ENCODE measurements at regions not wholly inside any gene's neighbourhood (a gene's known extent, or its start where the extent isn't known, plus 50 kb on each side); places are given as distances from the start of the nearest gene placed in this dataset.

DNA sequence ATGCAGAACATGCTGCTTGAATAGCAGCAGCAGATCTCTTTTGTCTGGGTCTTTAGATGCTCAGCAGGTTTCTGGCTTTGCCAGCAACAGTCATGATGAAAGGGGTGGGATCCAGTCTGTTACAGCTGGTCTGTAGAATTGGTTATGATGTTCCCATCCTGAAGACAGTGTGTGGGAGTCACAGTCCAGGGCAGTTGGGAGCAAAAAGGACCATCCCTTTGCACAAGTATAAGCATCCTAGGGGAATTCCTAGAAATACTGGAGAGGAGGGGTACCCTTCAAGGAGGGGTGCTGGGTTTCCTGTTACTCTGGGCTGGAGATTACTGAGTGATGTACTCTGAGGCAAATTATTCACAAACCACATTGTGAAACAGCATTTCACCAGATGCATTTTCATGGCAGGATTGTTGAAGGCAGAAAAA lies 119.9 kb upstream of the RND3 start:
- Mint-ChIP-seq H3K27me3 (peaks cover 2% of the 10 kb centered on the region), H3K4me3 (no peak overlapping the region), H3K4me1 (no peaks in the 10 kb centered on the region), H3K27ac (no peak overlapping the region), H3K36me3 (ENCODE audit: low read depth) (no peaks in the 10 kb centered on the region)
- no peak for ATAC-seq
- no peak for DNase-seq
- no peaks in the 10 kb centered on the region for H3K9me3 ChIP-seq (ENCODE audit: control insufficient read depth, low read length, poor library complexity, severe bottlenecking)

DNA sequence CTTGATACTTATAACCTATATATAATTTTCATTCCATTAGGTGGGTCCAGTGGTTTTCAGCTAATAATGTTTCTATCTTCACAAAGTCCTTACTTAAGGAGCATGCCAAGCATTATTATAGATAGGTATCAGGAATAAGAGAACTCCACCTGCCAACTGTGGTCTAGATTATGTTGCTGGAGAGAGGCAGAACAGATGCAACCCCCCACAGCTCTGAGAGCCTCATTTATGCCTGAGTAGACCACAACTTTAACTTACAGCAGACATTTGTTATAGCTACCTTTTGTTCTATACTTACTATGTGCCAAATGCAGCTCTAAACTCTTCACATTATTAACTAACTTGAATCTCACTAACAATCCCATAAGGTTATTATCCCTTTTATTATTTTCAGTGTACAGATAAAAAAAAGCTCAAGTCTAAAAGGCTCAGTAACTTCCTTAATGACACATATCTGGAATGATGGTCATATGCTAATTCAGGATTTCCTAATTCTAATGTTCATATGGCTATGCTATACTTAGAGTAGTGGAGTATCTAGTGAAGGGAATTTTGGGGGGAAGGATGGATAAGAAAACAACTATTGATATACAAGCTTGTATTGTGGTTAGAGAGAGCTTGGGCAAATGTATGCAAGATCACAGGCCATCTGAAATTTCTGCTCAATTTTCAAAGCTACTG lies 119.1 kb upstream of the RND3 start:
- no peak for DNase-seq
- Mint-ChIP-seq H3K27me3 (no peaks in the 10 kb centered on the region), H3K4me3 (no peak overlapping the region), H3K36me3 (ENCODE audit: low read depth) (no peaks in the 10 kb centered on the region), H3K27ac (no peak overlapping the region), H3K4me1 (no peaks in the 10 kb centered on the region)
- ATAC-seq = no peak
- no peaks in the 10 kb centered on the region for H3K9me3 ChIP-seq (ENCODE audit: control insufficient read depth, low read length, poor library complexity, severe bottlenecking)

DNA sequence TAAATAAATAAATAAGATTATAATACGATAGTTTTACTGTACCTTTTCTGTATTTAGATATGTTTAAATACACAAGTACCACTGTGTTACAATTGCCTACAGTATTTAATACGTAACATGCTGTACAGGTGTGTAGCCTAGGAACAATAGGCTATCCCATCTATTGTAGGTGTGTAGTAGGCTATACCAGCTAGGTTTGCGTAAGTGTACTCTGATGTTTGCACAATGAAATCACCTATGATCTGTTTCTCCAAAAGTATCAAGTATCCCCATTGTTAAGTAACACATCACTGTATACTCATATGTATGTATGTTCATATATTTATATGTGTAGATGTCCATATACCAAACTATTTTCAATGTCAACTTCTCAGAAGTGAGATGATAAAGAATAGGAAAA lies 118.2 kb upstream of the RND3 start:
- Mint-ChIP-seq H3K27me3 (no peaks in the 10 kb centered on the region), H3K4me3 (no peak overlapping the region), H3K27ac (no peak overlapping the region), H3K4me1 (no peaks in the 10 kb centered on the region), H3K36me3 (ENCODE audit: low read depth) (no peaks in the 10 kb centered on the region)
- no peaks in the 10 kb centered on the region for H3K9me3 ChIP-seq (ENCODE audit: control insufficient read depth, low read length, poor library complexity, severe bottlenecking)
- ATAC-seq (no peak), DNase-seq (no peak)

DNA sequence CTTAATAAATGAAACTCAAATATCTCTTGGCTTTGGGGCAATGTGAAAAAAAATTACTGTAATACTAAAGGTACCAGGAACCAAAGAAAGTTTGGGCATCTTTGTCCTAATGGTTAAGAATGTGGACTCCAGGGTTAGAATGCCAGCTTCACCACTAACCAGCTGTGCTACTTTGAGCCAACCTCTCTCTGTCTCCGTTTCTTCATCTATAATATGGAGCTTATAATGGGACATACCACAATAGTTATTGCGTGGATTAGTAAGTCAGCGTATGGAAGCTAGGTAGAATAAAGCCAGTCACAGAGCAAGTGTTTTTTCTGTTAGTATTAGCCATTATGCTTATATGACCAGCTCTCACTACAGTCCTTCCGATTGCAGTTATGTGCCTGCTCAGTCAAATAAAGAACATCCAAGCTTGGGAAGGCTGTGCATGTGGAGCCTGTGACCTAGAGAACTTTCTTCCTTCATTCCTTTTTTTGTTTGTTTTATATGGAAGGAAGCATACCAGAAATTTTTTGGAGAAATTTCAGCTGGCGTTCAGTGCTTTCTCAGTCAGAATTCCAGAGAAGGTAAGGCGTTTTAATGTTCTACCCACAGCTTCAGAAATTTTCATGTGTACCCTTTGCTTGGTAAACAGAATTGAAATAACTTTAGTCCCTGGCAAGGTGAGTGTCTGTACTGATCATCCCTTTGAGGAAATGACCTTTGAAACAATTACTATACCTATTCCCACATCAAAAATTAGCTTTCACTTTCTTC lies 114.0 kb upstream of the RND3 start:
- ATAC-seq = no peak
- H3K4me3 Mint-ChIP-seq = no peak overlapping the region
- peaks cover 4% of the 10 kb centered on the region for H3K27me3 Mint-ChIP-seq
- no peak overlapping the region for H3K27ac Mint-ChIP-seq
- no peak for DNase-seq
- H3K36me3 Mint-ChIP-seq (ENCODE audit: low read depth) = peaks cover 2% of the 10 kb centered on the region
- H3K9me3 ChIP-seq (ENCODE audit: control insufficient read depth, low read length, poor library complexity, severe bottlenecking) = no peaks in the 10 kb centered on the region
- no peaks in the 10 kb centered on the region for H3K4me1 Mint-ChIP-seq

DNA sequence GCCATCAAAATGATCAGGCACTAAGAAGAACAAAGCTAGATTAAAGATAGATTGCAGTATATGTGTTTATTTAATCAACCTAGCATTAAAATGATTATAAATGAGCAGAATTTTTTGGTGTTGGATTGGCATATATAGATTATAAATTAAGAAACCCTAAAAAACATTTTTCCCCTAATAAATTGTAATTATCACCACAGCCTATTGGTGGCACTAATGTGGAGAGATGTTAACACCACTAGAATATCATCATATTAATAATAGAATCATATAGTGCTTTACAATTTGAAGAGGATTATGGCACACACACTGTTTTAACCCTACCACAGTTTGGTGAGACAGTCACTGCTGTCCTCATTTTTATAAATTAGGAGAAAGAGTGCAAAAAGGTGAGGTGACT lies 112.4 kb upstream of the RND3 start:
- H3K4me3 Mint-ChIP-seq = no peak overlapping the region
- no peak for ATAC-seq
- peaks cover 2% of the 10 kb centered on the region for H3K36me3 Mint-ChIP-seq (ENCODE audit: low read depth)
- H3K9me3 ChIP-seq (ENCODE audit: control insufficient read depth, low read length, poor library complexity, severe bottlenecking) = no peaks in the 10 kb centered on the region
- peaks cover 4% of the 10 kb centered on the region for H3K27me3 Mint-ChIP-seq
- H3K4me1 Mint-ChIP-seq = no peaks in the 10 kb centered on the region
- H3K27ac Mint-ChIP-seq = no peak overlapping the region
- no peak for DNase-seq

DNA sequence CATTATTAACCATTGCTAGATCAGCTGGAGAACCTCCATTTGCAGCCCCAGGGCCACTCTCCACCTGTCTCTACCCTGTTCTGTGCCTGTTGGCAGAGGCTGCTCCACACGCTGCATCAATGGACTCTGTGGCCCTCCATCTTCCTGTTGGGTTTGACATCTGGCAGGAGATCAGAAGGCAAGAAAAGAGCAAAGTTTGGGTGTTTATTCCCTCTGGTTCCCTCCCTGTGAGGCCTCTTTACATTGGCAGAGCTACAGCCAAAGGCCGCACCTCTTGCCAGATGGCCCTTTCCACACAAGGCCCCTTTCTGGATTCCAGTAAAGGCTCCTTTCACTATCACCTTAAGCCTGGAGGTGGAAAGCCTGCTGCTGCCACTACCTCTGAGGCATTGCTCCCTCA lies 110.9 kb upstream of the RND3 start:
- Mint-ChIP-seq H3K4me3 (no peak overlapping the region), H3K36me3 (ENCODE audit: low read depth) (peaks cover 2% of the 10 kb centered on the region), H3K27ac (no peak overlapping the region), H3K27me3 (peaks cover 4% of the 10 kb centered on the region), H3K4me1 (no peaks in the 10 kb centered on the region)
- DNase-seq (no peak), ATAC-seq (no peak)
- no peaks in the 10 kb centered on the region for H3K9me3 ChIP-seq (ENCODE audit: control insufficient read depth, low read length, poor library complexity, severe bottlenecking)

DNA sequence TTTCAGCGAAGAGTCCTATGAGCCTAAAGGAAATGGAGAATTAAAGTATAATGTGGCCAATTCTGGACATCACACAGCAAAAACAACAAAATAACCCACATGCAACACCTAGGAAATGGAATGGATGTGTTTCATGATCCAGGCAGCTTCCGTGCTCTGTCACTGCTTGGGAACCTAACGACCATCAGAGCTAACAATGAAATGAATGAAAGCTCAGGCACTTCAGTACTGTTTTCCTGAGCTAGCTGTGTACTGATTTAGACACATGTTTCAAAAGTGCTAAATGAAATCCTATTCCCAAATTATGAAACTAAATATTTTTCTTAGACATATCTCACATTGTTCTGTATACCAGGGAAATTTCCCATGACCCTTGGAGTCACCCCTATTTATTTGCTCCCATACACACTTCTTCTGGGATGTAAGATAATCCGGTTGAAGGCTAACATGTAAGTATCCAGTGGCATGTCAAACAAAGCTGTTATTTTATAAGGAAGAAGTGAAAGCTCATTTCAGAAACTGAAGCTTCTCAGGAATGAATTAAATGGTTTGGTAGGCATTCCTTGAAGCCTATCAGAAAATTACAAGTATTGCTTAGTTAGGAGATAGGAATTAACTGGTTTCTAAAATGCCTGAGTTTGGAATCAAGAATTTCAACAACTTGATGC lies 108.5 kb upstream of the RND3 start:
- Mint-ChIP-seq H3K4me1 (no peaks in the 10 kb centered on the region), H3K27ac (no peak overlapping the region), H3K4me3 (no peak overlapping the region), H3K36me3 (ENCODE audit: low read depth) (peaks cover 2% of the 10 kb centered on the region), H3K27me3 (peaks cover 4% of the 10 kb centered on the region)
- no peak for ATAC-seq
- no peak for DNase-seq
- H3K9me3 ChIP-seq (ENCODE audit: control insufficient read depth, low read length, poor library complexity, severe bottlenecking) = no peaks in the 10 kb centered on the region

DNA sequence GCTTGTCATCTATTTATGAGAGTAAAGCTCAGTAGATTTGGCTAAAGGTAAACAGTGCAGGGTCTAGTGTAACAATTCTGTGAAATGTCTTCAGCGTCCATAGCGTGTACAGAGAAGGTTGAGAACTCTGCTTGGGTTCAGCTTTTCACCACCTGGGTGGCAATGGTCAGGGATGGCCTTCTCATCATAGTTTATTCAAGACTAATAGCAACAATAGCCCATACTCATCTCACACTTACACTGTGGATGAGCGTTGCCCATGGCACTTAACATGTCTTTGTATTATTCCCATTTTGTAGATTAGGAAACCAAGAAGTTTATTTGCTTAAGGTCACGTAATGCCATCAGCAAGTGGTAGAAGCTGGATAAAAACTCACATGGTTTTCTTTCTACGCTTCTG lies 106.8 kb upstream of the RND3 start:
- H3K27me3 Mint-ChIP-seq = peaks cover 4% of the 10 kb centered on the region
- no peaks in the 10 kb centered on the region for H3K9me3 ChIP-seq (ENCODE audit: control insufficient read depth, low read length, poor library complexity, severe bottlenecking)
- peaks cover 2% of the 10 kb centered on the region for H3K36me3 Mint-ChIP-seq (ENCODE audit: low read depth)
- ATAC-seq = no peak
- DNase-seq = no peak
- no peaks in the 10 kb centered on the region for H3K4me1 Mint-ChIP-seq
- no peak overlapping the region for H3K4me3 Mint-ChIP-seq
- H3K27ac Mint-ChIP-seq = no peak overlapping the region

DNA sequence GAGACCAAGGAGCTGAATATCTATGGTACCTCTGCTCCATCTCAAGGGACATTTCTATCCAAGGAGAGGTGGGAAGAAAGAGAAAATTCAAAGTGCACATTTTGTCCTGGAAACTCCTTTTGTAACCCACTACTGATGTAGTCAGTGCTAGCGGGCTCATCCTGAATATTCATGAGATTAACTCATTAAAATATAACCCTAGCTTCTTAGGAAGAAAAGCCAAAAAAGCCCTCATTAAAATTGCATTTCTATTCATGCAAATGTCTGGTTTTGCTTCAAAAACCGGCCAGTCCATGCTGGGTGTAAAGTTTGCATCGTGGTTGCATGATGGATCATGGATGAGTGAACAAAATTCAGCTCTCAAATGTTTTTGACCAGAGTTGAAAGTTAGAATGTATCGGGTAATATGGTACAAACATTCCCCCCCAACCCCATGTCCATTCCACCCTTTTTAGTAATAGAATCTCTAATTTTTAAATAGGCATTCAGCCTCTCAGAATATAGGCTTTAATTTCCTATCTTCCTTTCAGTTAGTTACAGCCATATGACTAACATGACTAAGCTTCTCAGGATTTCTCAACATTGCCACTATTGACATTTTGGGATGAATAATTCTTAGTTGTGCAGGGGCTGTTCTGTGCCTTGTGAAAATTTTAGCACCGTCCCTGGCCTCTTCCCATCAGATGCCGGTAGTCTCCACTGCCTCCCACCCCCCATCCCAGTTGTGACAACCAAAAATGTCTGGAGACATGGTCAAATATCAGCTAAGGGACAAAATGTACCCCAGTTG lies 104.2 kb upstream of the RND3 start:
- H3K27me3 Mint-ChIP-seq = no peaks in the 10 kb centered on the region
- no peak for ATAC-seq
- no peaks in the 10 kb centered on the region for H3K9me3 ChIP-seq (ENCODE audit: control insufficient read depth, low read length, poor library complexity, severe bottlenecking)
- no peak overlapping the region for H3K4me3 Mint-ChIP-seq
- H3K27ac Mint-ChIP-seq = no peak overlapping the region
- DNase-seq = no peak
- no peaks in the 10 kb centered on the region for H3K36me3 Mint-ChIP-seq (ENCODE audit: low read depth)
- no peaks in the 10 kb centered on the region for H3K4me1 Mint-ChIP-seq

DNA sequence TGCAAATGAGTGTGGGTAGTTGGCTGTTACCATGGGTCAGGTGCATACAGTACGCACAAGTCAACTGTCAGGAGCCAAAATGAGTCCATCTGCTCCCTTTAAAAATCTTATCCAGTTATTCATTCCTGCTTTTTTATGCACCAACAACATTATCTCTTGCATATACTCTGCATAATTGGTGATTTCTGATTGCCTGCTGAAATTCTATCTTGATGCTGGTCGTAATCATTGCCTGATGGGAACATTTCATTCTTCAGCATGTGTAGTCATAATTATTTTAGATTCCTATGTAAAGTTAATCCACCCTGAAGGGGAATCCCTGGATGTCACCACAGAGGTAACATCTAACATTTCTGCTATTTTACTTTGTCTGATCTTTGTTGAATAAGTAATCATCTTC lies 102.2 kb upstream of the RND3 start:
- Mint-ChIP-seq H3K4me1 (no peaks in the 10 kb centered on the region), H3K36me3 (ENCODE audit: low read depth) (no peaks in the 10 kb centered on the region), H3K27me3 (no peaks in the 10 kb centered on the region), H3K27ac (no peak overlapping the region), H3K4me3 (no peak overlapping the region)
- DNase-seq = no peak
- no peak for ATAC-seq
- H3K9me3 ChIP-seq (ENCODE audit: control insufficient read depth, low read length, poor library complexity, severe bottlenecking) = no peaks in the 10 kb centered on the region

DNA sequence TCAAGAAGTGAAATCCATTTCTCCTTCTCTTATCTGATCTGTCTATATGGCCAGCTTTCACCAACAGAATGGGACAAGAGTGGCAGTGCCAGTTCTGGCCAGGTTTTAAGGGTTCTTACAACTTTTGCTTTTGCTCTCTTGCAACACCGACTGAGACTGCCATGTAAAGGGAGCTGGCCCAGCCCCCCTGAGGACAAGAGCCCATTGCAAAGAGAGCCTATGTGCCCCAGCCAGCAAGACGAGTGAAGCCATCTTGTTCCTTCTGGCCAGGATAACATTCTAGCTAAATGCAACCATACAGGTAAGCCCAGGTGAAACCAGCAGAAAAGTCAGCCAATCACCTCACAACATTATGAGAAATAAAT lies 101.0 kb upstream of the RND3 start:
- H3K27me3 Mint-ChIP-seq = no peaks in the 10 kb centered on the region
- H3K36me3 Mint-ChIP-seq (ENCODE audit: low read depth) = no peaks in the 10 kb centered on the region
- no peak overlapping the region for H3K27ac Mint-ChIP-seq
- ATAC-seq (no peak), DNase-seq (no peak)
- no peak overlapping the region for H3K4me3 Mint-ChIP-seq
- H3K4me1 Mint-ChIP-seq = no peaks in the 10 kb centered on the region
- no peaks in the 10 kb centered on the region for H3K9me3 ChIP-seq (ENCODE audit: control insufficient read depth, low read length, poor library complexity, severe bottlenecking)

DNA sequence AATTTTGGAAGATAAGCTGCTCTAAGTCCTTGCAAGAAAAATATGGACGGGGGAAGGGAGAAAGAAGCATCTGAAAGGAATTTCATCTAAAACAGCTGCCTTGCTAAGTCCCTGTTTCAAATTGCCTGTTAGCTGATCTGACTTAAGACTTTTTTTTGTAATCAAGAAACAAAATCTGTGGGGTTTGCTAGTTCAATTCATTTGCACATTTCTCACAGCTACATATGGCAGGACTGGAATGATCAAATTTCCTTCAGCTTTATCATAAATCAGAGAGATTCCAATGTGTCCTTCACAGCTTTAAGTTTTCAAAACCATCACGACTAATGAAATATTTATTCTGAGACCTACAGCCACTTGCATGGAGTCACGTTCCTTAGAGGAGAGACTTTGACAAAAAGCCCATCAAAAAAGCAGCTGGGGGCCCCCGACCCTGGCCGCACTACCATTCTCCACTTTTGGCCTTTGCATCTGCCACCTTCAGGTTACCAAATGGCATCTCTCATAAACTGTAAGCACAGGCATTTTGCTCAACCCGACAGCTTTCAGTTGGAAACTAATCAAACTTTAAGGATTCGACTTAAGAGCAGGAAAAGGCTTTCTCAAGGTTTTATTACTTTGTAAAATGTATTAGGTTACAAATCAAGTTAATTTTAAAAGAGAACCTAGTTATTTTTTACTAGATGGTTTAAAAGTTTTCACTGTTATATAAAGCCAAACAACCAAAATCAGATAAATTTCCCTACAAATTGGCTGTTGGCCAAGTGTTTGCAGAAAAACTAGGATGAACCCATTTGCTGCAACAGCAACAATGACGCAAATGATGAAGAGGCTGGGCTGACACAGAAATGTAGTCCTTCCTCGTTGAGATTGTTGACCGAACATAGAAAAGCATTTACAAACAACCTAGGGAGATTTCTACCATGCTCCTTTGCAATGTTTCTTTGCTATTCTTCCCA lies 100.4 kb upstream of the RND3 start:
- H3K27me3 Mint-ChIP-seq = no peaks in the 10 kb centered on the region
- no peak overlapping the region for H3K27ac Mint-ChIP-seq

More for the DNA sequence above, 100.4 kb upstream of the RND3 start:
- no peaks in the 10 kb centered on the region for H3K4me1 Mint-ChIP-seq
- H3K36me3 Mint-ChIP-seq (ENCODE audit: low read depth) = no peaks in the 10 kb centered on the region
- DNase-seq (no peak), ATAC-seq (no peak)
- no peak overlapping the region for H3K4me3 Mint-ChIP-seq
- no peaks in the 10 kb centered on the region for H3K9me3 ChIP-seq (ENCODE audit: control insufficient read depth, low read length, poor library complexity, severe bottlenecking)
